ENCODE measurements at regions not wholly inside any gene's neighbourhood (a gene's known extent, or its start where the extent isn't known, plus 50 kb on each side); places are given as distances from the start of the nearest gene placed in this dataset.

DNA sequence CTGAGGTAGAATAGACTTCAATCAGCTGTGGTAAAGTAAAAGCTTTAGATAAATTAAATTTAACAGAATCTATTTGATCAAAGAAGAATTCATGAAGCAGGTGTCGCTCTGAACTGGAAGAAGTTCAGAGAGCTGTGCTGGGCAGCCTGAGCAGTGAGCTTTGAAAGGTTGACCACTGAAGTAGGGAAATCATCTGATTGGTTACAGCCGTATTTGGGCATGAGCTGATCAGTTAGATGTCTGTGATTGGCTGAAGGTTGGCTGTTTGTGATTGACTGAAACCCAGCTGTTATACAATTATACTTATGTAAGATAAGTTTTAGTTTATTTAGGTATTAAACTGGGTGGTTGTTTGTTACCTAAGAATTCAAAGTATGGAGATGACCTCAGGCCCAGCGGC lies 1174.6 kb downstream of the CDH9 start:
- no peaks in the 10 kb centered on the region for H3K4me1 ChIP-seq (ENCODE audit: control insufficient read depth, insufficient read depth, low read length, unreplicated experiment)
- no peak overlapping the region for H3K4me3 ChIP-seq (ENCODE audit: low read depth, low read length)
- no peaks in the 10 kb centered on the region for H3K27me3 ChIP-seq (ENCODE audit: insufficient read depth, low read length)
- H3K27ac ChIP-seq (ENCODE audit: low read depth, low read length) = no peak overlapping the region
- H3K79me2 ChIP-seq (ENCODE audit: control insufficient read depth, insufficient read depth, low read length, unreplicated experiment) = no peaks in the 10 kb centered on the region
- H3K36me3 ChIP-seq (ENCODE audit: insufficient read depth, low read length) = no peaks in the 10 kb centered on the region
- H2AFZ ChIP-seq (ENCODE audit: low read length, unreplicated experiment) = no peak overlapping the region

DNA sequence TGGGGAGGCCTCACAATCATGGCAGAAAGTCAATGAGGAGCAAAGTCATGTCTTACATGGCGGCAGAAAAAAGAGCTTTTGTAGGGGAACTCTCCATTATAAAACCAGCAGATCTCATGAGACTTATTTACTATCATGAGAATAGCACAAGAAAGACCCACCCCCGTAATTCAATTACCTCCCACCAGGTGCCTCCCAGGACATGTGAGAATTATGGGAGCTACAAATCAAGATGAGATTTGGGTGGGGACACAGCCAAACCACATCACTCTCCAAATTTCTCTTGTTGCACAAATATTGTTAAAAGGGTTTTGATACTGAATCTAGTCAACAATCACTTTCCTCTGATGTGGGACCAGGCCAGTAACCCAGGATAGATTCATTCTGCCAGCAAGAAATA lies 1176.1 kb downstream of the CDH9 start:
- H3K4me3 ChIP-seq (ENCODE audit: low read depth, low read length) = no peak overlapping the region
- H3K36me3 ChIP-seq (ENCODE audit: insufficient read depth, low read length) = no peaks in the 10 kb centered on the region
- H2AFZ ChIP-seq (ENCODE audit: low read length, unreplicated experiment) = no peak overlapping the region
- H3K27me3 ChIP-seq (ENCODE audit: insufficient read depth, low read length) = no peaks in the 10 kb centered on the region
- H3K4me1 ChIP-seq (ENCODE audit: control insufficient read depth, insufficient read depth, low read length, unreplicated experiment) = no peaks in the 10 kb centered on the region
- no peaks in the 10 kb centered on the region for H3K79me2 ChIP-seq (ENCODE audit: control insufficient read depth, insufficient read depth, low read length, unreplicated experiment)
- no peak overlapping the region for H3K27ac ChIP-seq (ENCODE audit: low read depth, low read length)

DNA sequence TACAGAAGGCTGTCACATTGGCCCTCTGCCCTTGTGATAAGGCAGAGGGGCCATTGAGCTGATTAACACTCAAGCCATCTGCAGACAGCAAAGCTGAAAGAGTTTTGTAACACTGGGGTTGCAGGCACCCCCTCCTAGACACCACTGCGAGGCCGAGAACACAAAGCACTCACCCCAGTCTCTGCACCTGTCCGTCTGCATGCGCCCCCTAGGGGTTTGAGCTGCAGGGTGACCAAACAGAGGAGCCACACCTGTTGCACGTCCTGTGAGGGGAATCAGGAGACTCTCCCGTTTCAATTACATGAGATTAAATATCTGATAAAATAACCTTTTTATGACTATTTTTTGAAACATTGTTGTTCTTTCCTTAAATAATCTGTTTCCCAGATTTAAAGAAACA lies 1180.4 kb downstream of the CDH9 start:
- Histone ChIP-seq H3K27ac (ENCODE audit: low read depth, low read length) (no peak overlapping the region), H3K79me2 (ENCODE audit: control insufficient read depth, insufficient read depth, low read length, unreplicated experiment) (no peaks in the 10 kb centered on the region), H3K4me1 (ENCODE audit: control insufficient read depth, insufficient read depth, low read length, unreplicated experiment) (no peaks in the 10 kb centered on the region), H3K36me3 (ENCODE audit: insufficient read depth, low read length) (no peaks in the 10 kb centered on the region), H2AFZ (ENCODE audit: low read length, unreplicated experiment) (no peak overlapping the region), H3K4me3 (ENCODE audit: low read depth, low read length) (no peak overlapping the region), H3K27me3 (ENCODE audit: insufficient read depth, low read length) (no peaks in the 10 kb centered on the region)

DNA sequence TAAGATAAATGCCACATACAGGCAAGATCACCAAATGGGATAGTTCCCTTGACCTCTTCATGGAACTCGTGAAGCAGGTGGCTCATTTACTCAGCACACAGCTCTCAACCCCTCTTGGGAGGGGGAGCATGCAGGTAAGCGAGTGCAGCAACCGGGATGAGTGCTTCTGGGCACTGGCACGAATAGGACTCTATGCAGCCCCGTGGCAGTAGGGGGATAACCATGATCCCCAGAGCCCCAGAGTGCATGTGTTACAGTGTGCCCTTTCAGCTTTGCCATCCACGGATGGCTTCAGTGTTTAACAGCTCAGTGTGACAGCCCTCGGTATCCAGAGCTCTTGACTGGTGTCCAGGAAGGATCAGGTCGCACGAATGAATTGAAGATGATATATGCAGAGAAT lies 1187.1 kb downstream of the CDH9 start:
- Histone ChIP-seq H2AFZ (ENCODE audit: low read length, unreplicated experiment) (no peak overlapping the region), H3K79me2 (ENCODE audit: control insufficient read depth, insufficient read depth, low read length, unreplicated experiment) (no peaks in the 10 kb centered on the region), H3K4me1 (ENCODE audit: control insufficient read depth, insufficient read depth, low read length, unreplicated experiment) (no peaks in the 10 kb centered on the region), H3K27ac (ENCODE audit: low read depth, low read length) (no peak overlapping the region), H3K4me3 (ENCODE audit: low read depth, low read length) (no peak overlapping the region), H3K36me3 (ENCODE audit: insufficient read depth, low read length) (no peaks in the 10 kb centered on the region), H3K27me3 (ENCODE audit: insufficient read depth, low read length) (no peaks in the 10 kb centered on the region)

DNA sequence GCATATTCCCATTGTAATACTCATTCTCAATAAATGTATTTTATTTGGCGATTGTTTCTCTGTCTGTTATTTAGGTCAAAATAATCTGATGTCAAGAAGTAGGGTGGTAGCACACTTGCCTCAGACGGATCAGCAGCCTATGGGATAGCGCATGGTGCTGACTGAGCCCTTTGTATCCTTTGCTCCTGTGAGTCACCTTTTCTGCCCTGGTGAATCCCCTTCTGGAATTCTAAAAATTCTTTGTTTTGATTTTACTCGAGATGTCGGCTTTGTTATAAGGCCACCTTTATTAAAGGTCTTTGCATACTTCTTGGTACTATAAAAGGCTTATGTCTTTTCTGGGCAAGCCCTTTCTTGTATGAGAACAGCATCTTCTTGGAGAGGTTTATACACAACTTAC lies 1187.8 kb downstream of the CDH9 start:
- Histone ChIP-seq H3K4me3 (ENCODE audit: low read depth, low read length) (no peak overlapping the region), H3K27ac (ENCODE audit: low read depth, low read length) (no peak overlapping the region), H3K79me2 (ENCODE audit: control insufficient read depth, insufficient read depth, low read length, unreplicated experiment) (no peaks in the 10 kb centered on the region), H3K36me3 (ENCODE audit: insufficient read depth, low read length) (no peaks in the 10 kb centered on the region), H2AFZ (ENCODE audit: low read length, unreplicated experiment) (no peak overlapping the region), H3K4me1 (ENCODE audit: control insufficient read depth, insufficient read depth, low read length, unreplicated experiment) (no peaks in the 10 kb centered on the region), H3K27me3 (ENCODE audit: insufficient read depth, low read length) (no peaks in the 10 kb centered on the region)

DNA sequence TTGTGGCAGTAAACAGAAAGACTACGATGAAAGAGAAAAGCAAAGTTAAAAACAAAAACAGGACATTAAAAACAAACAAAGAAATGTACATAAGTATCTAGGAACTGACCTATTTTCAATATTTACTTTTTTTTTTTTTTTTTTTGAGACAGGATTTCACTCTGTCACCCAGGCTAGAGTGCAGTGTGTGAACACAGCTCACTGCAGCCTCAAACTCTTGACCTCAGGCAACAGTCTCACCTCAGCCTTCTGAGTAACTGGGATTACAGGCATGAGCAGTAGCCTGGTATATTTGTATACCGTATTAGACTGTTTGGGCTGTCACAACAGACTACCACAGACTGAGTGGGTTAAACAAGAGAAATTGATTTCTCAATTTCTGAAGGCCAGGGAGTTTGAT lies 1189.1 kb downstream of the CDH9 start:
- H3K27ac ChIP-seq (ENCODE audit: low read depth, low read length) = no peak overlapping the region
- H2AFZ ChIP-seq (ENCODE audit: low read length, unreplicated experiment) = no peak overlapping the region
- H3K4me3 ChIP-seq (ENCODE audit: low read depth, low read length) = no peak overlapping the region
- H3K36me3 ChIP-seq (ENCODE audit: insufficient read depth, low read length) = no peaks in the 10 kb centered on the region
- H3K27me3 ChIP-seq (ENCODE audit: insufficient read depth, low read length) = no peaks in the 10 kb centered on the region
- no peaks in the 10 kb centered on the region for H3K4me1 ChIP-seq (ENCODE audit: control insufficient read depth, insufficient read depth, low read length, unreplicated experiment)
- H3K79me2 ChIP-seq (ENCODE audit: control insufficient read depth, insufficient read depth, low read length, unreplicated experiment) = no peaks in the 10 kb centered on the region

DNA sequence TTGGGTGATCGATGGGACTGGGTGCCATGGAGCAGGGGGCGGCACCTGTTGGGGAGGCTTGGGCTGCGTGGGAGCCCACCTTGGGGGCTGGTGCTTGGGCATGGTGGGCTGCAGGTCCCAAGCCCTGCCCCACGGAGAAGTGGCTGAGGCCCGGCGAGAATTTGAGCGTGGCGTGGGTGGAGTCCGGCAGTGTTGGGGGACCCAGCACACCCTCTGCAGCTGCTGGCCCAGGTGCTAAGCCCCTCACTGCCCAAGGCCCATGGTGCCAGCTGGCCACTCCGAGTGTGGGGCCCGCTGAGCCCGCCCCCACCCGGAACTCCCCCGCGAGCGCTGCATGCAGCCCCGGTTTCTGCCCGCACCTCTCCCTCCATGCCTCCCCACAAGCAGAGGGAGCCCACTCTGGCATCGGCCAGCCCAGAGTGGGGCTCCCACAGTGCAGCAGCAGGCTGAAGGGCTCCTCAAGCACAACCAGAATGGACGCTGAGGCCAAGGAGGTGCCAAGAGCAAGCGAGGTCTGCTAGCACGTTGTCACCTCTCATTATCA lies 1178.6 kb upstream of the CDH10 start:
- Histone ChIP-seq H3K27ac (ENCODE audit: low read depth, low read length) (no peak overlapping the region), H3K4me3 (ENCODE audit: low read depth, low read length) (no peak overlapping the region), H3K27me3 (ENCODE audit: insufficient read depth, low read length) (no peaks in the 10 kb centered on the region), H2AFZ (ENCODE audit: low read length, unreplicated experiment) (no peak overlapping the region), H3K36me3 (ENCODE audit: insufficient read depth, low read length) (no peaks in the 10 kb centered on the region), H3K4me1 (ENCODE audit: control insufficient read depth, insufficient read depth, low read length, unreplicated experiment) (no peaks in the 10 kb centered on the region), H3K79me2 (ENCODE audit: control insufficient read depth, insufficient read depth, low read length, unreplicated experiment) (no peaks in the 10 kb centered on the region)
